Osteocyte (in vitro differentiated cells): ENCODE measurements at regions not wholly inside any gene's neighbourhood (a gene's known extent, or its start where the extent isn't known, plus 50 kb on each side); places are given as distances from the start of the nearest gene placed in this dataset.

Experiments used
- DNase-seq: peaks from one replicate; pipeline ENCODE4 v3.0.0; 2021; ENCODE audit warnings: mixed read lengths; ENCODE audit not compliant: unreplicated experiment; ENCODE audit errors: extremely low spot score
- H3K27ac Mint-ChIP-seq: one replicate; pipeline ENCODE4 v1.8.0; 2021; ENCODE audit warnings: mild to moderate bottlenecking, mixed read lengths; ENCODE audit not compliant: unreplicated experiment
- H3K27me3 Mint-ChIP-seq: one replicate; pipeline ENCODE4 v1.8.0; 2021; ENCODE audit warnings: mixed read lengths; ENCODE audit not compliant: unreplicated experiment
- H3K36me3 Mint-ChIP-seq: one replicate; pipeline ENCODE4 v1.8.0; 2021; ENCODE audit warnings: mixed read lengths; ENCODE audit not compliant: unreplicated experiment
- H3K4me1 Mint-ChIP-seq: one replicate; pipeline ENCODE4 v1.8.0; 2021; ENCODE audit warnings: mixed read lengths; ENCODE audit not compliant: unreplicated experiment
- H3K4me3 Mint-ChIP-seq: one replicate; pipeline ENCODE4 v1.8.0; 2021; ENCODE audit warnings: mild to moderate bottlenecking, moderate library complexity, mixed read lengths; ENCODE audit not compliant: unreplicated experiment
- H3K9me3 Mint-ChIP-seq: one replicate; pipeline ENCODE4 v1.8.0; 2021; ENCODE audit warnings: mixed read lengths; ENCODE audit not compliant: unreplicated experiment
- CTCF ChIP-seq: fragments of 200-600 bp; sonication (generic); IDR thresholded peaks from 2 replicates; pipeline ENCODE4 v1.5.0; 2021; ENCODE audit warnings: antibody characterized with exemption, mild to moderate bottlenecking, moderate library complexity

GRCh38 chr14:44657203-44657602 lies 150.1 kb upstream of the FSCB start:
- H3K9me3 Mint-ChIP-seq = no peaks in the 10 kb centered on the region
- H3K27ac Mint-ChIP-seq = no peak overlapping the region
- no peaks in the 10 kb centered on the region for H3K27me3 Mint-ChIP-seq
- DNase-seq = no peak
- H3K36me3 Mint-ChIP-seq = no peaks in the 10 kb centered on the region
- H3K4me1 Mint-ChIP-seq = no peaks in the 10 kb centered on the region
- TF ChIP-seq CTCF = no peak
- H3K4me3 Mint-ChIP-seq = no peak overlapping the region

- Mint-ChIP-seq H3K27me3 (no peaks in the 10 kb centered on the region), H3K9me3 (peaks cover 3% of the 10 kb centered on the region), H3K4me3 (no peak overlapping the region), H3K4me1 (no peaks in the 10 kb centered on the region), H3K27ac (no peak overlapping the region), H3K36me3 (no peaks in the 10 kb centered on the region)
- DNase-seq = no peak
- TF ChIP-seq CTCF = no peak
These were observed 147.5 kb upstream of the FSCB start for GRCh38 chr14:44654591-44654990.

DNA sequence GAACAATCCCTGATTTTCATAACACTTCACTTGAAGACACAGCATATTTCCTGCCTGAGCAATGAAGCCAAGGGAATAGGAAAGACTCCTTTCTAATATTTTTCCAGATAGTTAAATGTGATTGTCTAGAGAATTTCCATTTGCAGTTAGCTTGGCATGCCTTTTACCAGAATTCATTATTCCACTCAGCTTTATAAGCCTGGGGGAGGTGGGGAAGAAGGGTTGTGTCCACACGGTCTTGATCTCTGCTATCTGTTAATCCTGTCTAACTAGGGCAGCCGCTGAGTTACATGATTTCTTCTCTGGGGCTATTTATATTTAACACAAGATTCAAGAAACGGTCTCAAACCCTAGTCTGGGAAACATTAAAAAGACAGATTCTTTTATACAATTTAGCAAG lies 146.6 kb upstream of the FSCB start:
- no peak overlapping the region for H3K27ac Mint-ChIP-seq
- H3K27me3 Mint-ChIP-seq = no peaks in the 10 kb centered on the region
- no peaks in the 10 kb centered on the region for H3K4me1 Mint-ChIP-seq
- no peak for TF ChIP-seq CTCF
- H3K36me3 Mint-ChIP-seq = no peaks in the 10 kb centered on the region
- DNase-seq = no peak
- H3K9me3 Mint-ChIP-seq = peaks cover 3% of the 10 kb centered on the region
- H3K4me3 Mint-ChIP-seq = no peak overlapping the region

GRCh38 chr14:44652640-44653039 lies 145.6 kb upstream of the FSCB start:
- Mint-ChIP-seq H3K36me3 (no peaks in the 10 kb centered on the region), H3K4me1 (no peaks in the 10 kb centered on the region), H3K27me3 (no peaks in the 10 kb centered on the region), H3K9me3 (peaks cover 3% of the 10 kb centered on the region), H3K4me3 (no peak overlapping the region), H3K27ac (no peak overlapping the region)
- DNase-seq = no peak
- no peak for TF ChIP-seq CTCF

DNA sequence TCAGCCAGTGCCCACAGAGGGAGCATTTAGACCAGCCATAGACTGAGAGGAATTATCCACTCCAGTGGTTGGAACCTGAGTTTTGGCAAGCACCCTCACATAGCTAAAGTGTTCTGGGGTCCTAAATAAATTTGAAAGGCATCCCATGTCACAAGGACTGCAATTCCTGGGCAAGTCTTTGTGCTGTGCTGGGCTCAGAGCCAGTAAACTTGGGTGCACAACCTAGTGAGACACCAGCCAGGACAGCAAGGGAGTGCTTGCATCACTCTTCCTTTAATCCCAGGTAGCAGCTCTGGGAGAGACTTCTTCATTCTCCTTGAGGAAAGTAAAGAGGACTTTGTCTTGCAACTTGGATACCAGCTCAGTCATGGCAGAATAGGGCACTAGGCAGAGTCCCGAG lies 142.0 kb upstream of the FSCB start:
- Mint-ChIP-seq H3K36me3 (no peaks in the 10 kb centered on the region), H3K27me3 (no peaks in the 10 kb centered on the region), H3K9me3 (peaks cover 3% of the 10 kb centered on the region), H3K27ac (no peak overlapping the region), H3K4me1 (no peaks in the 10 kb centered on the region), H3K4me3 (no peak overlapping the region)
- no peak for DNase-seq
- no peak for TF ChIP-seq CTCF
